Trophoblast cell (in vitro differentiated cells and primary cell): ENCODE measurements at regions not wholly inside any gene's neighbourhood (a gene's known extent, or its start where the extent isn't known, plus 50 kb on each side); places are given as distances from the start of the nearest gene placed in this dataset.

Source experiments
- DNase-seq, 2 donors: peaks; one replicate each; pipeline ENCODE4 v3.0.0-alpha.2; 2016
- H2AFZ ChIP-seq: 2 replicates; pipeline ENCODE4 v1.6.1; 2013; ENCODE audit warnings: low read length, moderate library complexity, mild to moderate bottlenecking; ENCODE audit not compliant: insufficient read depth, poor library complexity
- H2AK5ac ChIP-seq: 2 replicates; pipeline ENCODE4 v1.6.1; 2013; ENCODE audit warnings: mild to moderate bottlenecking, low read length
- H2BK120ac ChIP-seq: 2 replicates; pipeline ENCODE4 v1.6.1; 2013; ENCODE audit warnings: low read length, mild to moderate bottlenecking, moderate library complexity; ENCODE audit not compliant: insufficient read depth, poor library complexity
- H2BK12ac ChIP-seq: 2 replicates; pipeline ENCODE4 v1.6.1; 2013; ENCODE audit warnings: mild to moderate bottlenecking, low read length, moderate library complexity
- H2BK5ac ChIP-seq: 2 replicates; pipeline ENCODE4 v1.6.1; 2013; ENCODE audit warnings: low read length, low read depth, moderate library complexity, mild to moderate bottlenecking; ENCODE audit not compliant: poor library complexity
- H3K14ac ChIP-seq: 2 replicates; pipeline ENCODE4 v1.6.1; 2013; ENCODE audit warnings: mild to moderate bottlenecking, low read length
- H3K18ac ChIP-seq: 2 replicates; pipeline ENCODE4 v1.6.1; 2013; ENCODE audit warnings: mild to moderate bottlenecking, low read length
- H3K23ac ChIP-seq: 2 replicates; pipeline ENCODE4 v1.6.1; 2013; ENCODE audit warnings: low read length
- H3K27ac ChIP-seq: 2 replicates; pipeline ENCODE4 v1.5.1; 2013; ENCODE audit warnings: low read depth, mild to moderate bottlenecking, inconsistent platforms, low read length, moderate library complexity
- H3K27me3 ChIP-seq: 2 replicates; pipeline ENCODE4 v1.6.1; 2013; ENCODE audit warnings: inconsistent platforms, mild to moderate bottlenecking, low read length, moderate library complexity; ENCODE audit not compliant: insufficient read depth
- H3K36me3 ChIP-seq, 2 experiments: 1 replicate in 1 of 2; 2 replicates in 1 of 2; pipeline ENCODE4 v1.6.1; 2013; ENCODE audit warnings: low read length in 2 of 2, mild to moderate bottlenecking in 2 of 2, moderate library complexity in 1 of 2; ENCODE audit not compliant: insufficient read depth in 2 of 2, control insufficient read depth in 1 of 2
- H3K4ac ChIP-seq: 2 replicates; pipeline ENCODE4 v1.6.1; 2013; ENCODE audit warnings: low read depth, mild to moderate bottlenecking, low read length, moderate library complexity
- H3K4me1 ChIP-seq, 2 experiments: 1 replicate in 1 of 2; 2 replicates in 1 of 2; pipeline ENCODE4 v1.6.1; 2013; ENCODE audit warnings: low read length in 2 of 2, mild to moderate bottlenecking in 2 of 2, moderate library complexity in 1 of 2; ENCODE audit not compliant: insufficient read depth in 2 of 2, control insufficient read depth in 1 of 2
- H3K4me2 ChIP-seq: 2 replicates; pipeline ENCODE4 v1.6.1; 2013; ENCODE audit warnings: inconsistent platforms, mild to moderate bottlenecking, low read length, moderate library complexity
- H3K4me3 ChIP-seq: 2 replicates; pipeline ENCODE4 v1.5.1; 2013; ENCODE audit warnings: mild to moderate bottlenecking, low read depth, low read length, inconsistent platforms
- H3K79me1 ChIP-seq: one replicate; pipeline ENCODE4 v1.6.1; 2013; ENCODE audit warnings: low read length
- H3K79me2 ChIP-seq: 2 replicates; pipeline ENCODE4 v1.6.1; 2013; ENCODE audit warnings: low read length, mild to moderate bottlenecking; ENCODE audit not compliant: control insufficient read depth, insufficient read depth, poor library complexity
- H3K9ac ChIP-seq: 2 replicates; pipeline ENCODE4 v1.6.1; 2013; ENCODE audit warnings: mild to moderate bottlenecking, low read length
- H3K9me3 ChIP-seq: 2 replicates; pipeline ENCODE4 v1.6.1; 2013; ENCODE audit warnings: low read depth, mild to moderate bottlenecking, control low read depth, inconsistent platforms, low read length; ENCODE audit not compliant: insufficient read depth
- H4K12ac ChIP-seq: 2 replicates; pipeline ENCODE4 v1.6.1; 2013; ENCODE audit warnings: low read depth, mild to moderate bottlenecking, low read length, moderate library complexity
- H4K8ac ChIP-seq: 2 replicates; pipeline ENCODE4 v1.6.1; 2013; ENCODE audit warnings: low read depth, mild to moderate bottlenecking, low read length, moderate library complexity
- H4K91ac ChIP-seq: one replicate; pipeline ENCODE4 v1.6.1; 2013; ENCODE audit warnings: low read depth, mild to moderate bottlenecking, low read length, moderate library complexity
- WGBS: extraction: QIAGEN DNeasy Blood & Tissue Kit; methylation state at CpG from one replicate; pipeline ENCODE4 v1.1.7; 2013; ENCODE audit warnings: missing lambda C conversion rate; ENCODE audit not compliant: insufficient read length, insufficient coverage; ENCODE audit errors: extremely low coverage; 5-methylcytosine and 5-hydroxymethylcytosine counted together

DNA sequence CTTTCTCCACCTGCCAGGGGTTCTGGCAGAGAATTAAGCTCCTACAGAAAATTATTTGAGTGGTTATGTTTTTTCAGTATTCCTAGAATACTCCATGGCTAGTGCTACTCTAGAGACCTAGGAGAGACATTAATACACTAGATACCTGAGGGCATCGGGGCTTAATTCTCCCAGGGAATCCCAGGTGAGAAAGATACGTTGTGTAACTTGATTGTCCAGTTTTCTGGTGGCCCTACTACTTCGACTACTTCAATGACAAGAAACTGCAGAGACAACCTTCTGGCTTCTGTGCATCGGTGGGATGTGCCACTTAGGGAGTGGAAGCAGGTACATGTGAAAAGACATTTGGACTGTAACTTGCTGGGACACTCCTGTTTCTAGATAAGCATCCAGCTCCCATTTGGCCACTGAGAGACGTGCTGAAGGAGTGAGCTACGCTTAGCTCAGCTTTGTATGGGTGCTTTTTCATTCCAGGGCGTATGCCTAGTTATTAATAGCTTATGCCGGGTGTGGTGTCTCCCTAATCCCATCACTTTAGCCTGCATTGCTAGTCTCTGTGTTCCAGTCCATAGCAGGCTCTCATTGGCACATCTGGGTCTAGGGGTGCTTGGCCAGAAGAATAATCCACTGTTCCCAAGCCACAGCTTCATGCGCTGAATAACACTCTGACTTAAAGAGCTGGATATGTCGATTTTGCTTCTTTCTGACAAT lies 300.7 kb downstream of the SIPA1L2 start:
- no peak overlapping the region for H3K4ac ChIP-seq
- peaks cover 0 to 4% of the 10 kb centered on the region in 2 experiments for H3K4me1 ChIP-seq
- no CpG with 5 or more reads among the region's 10 CpGs for WGBS
- H2AK5ac ChIP-seq = no peak overlapping the region
- peak; percentile 35 to 70 for DNase-seq
- no peaks in the 10 kb centered on the region for H3K27me3 ChIP-seq
- no peak overlapping the region for H3K27ac ChIP-seq
- H2BK12ac ChIP-seq = no peak overlapping the region
- no peaks in the 10 kb centered on the region for H3K79me2 ChIP-seq
- H3K9ac ChIP-seq = no peak overlapping the region
- peaks cover 5% of the 10 kb centered on the region for H3K9me3 ChIP-seq
- H3K4me2 ChIP-seq = no peak overlapping the region
- H3K23ac ChIP-seq = no peak overlapping the region
- no peaks in the 10 kb centered on the region for H3K79me1 ChIP-seq
- H4K91ac ChIP-seq = no peak overlapping the region
- no peak overlapping the region for H4K12ac ChIP-seq
- no peak overlapping the region for H2BK5ac ChIP-seq
- no peak overlapping the region for H2BK120ac ChIP-seq
- H3K36me3 ChIP-seq = no peaks in the 10 kb centered on the region
- H3K4me3 ChIP-seq = no peak overlapping the region
- no peak overlapping the region for H3K14ac ChIP-seq
- no peak overlapping the region for H3K18ac ChIP-seq
- H2AFZ ChIP-seq = no peak overlapping the region
- no peak overlapping the region for H4K8ac ChIP-seq

DNA sequence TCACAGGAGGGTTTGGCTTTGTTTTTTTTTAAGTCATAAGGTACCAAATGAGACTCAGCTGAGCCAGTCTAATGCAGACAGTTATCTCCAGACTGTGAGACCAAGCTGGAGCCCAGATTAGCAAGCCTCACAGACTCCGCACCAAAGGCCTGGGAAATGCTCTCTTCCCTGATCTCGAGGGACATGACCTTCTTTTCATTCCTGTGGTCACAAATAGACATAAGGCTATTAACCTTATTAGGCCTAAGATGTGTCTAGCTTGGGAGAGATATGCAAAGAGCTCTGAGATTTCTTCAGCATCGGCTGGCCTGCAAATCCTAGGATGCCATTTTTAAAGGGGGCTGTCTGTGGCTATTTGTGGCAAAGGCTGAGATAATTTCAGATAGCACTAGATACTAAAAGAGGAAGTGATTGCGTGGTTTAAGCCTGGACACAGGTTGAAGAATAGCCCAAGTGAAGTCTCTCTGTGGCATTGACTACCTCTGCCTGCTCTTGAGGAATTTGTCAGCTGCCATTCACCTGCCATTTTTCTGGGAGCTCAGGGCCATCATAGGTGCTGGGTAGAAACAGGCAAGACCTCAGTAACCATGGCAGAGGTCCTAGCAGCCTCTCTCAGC lies 301.3 kb downstream of the SIPA1L2 start:
- no peak overlapping the region for H2BK120ac ChIP-seq
- no peaks in the 10 kb centered on the region for H3K79me1 ChIP-seq
- no peak overlapping the region for H3K14ac ChIP-seq
- peaks cover 5% of the 10 kb centered on the region for H3K9me3 ChIP-seq
- H3K4me1 ChIP-seq = peaks cover 0 to 4% of the 10 kb centered on the region in 2 experiments
- DNase-seq = no peak
- H2AK5ac ChIP-seq = no peak overlapping the region
- no peak overlapping the region for H3K27ac ChIP-seq
- no peak overlapping the region for H4K8ac ChIP-seq
- no peaks in the 10 kb centered on the region for H3K36me3 ChIP-seq
- no peak overlapping the region for H4K12ac ChIP-seq
- H3K18ac ChIP-seq = no peak overlapping the region
- WGBS = no CpG with 5 or more reads among the region's 4 CpGs
- no peak overlapping the region for H2AFZ ChIP-seq
- H3K4me3 ChIP-seq = no peak overlapping the region
- no peak overlapping the region for H3K4ac ChIP-seq
- H3K9ac ChIP-seq = no peak overlapping the region
- no peak overlapping the region for H3K23ac ChIP-seq
- no peak overlapping the region for H2BK5ac ChIP-seq
- no peak overlapping the region for H2BK12ac ChIP-seq
- no peak overlapping the region for H3K4me2 ChIP-seq
- H3K27me3 ChIP-seq = no peaks in the 10 kb centered on the region
- H3K79me2 ChIP-seq = no peaks in the 10 kb centered on the region
- no peak overlapping the region for H4K91ac ChIP-seq

DNA sequence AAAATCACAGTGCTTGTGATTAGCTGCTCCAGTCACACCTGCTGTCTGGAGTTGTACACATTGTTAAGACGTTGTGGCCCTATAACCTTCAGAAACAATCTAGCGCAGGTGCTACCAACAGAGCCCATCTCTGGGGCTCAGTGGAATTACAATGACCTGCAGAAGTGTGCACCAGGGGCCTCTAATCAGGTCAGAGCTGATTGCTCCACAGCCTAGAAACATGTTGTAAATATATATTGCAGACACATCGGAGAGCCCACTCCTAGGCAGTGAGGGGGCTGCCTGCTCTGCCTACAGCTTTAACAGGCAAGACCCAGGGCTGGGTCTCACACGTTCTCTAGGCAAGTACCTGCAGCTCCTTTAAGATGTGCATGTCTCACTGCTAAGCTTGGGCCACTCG lies 302.0 kb downstream of the SIPA1L2 start:
- Histone ChIP-seq H4K12ac (no peak overlapping the region), H2AFZ (no peak overlapping the region), H3K4me2 (no peak overlapping the region), H2AK5ac (no peak overlapping the region), H3K23ac (no peak overlapping the region), H3K27me3 (no peaks in the 10 kb centered on the region), H3K36me3 (no peaks in the 10 kb centered on the region), H3K9me3 (peaks cover 2% of the 10 kb centered on the region), H3K79me1 (no peaks in the 10 kb centered on the region), H3K4me3 (no peak overlapping the region), H3K14ac (no peak overlapping the region), H3K18ac (no peak overlapping the region), H3K79me2 (no peaks in the 10 kb centered on the region), H3K9ac (no peak overlapping the region), H3K4ac (no peak overlapping the region), H2BK5ac (no peak overlapping the region), H2BK12ac (no peak overlapping the region), H4K91ac (no peak overlapping the region), H2BK120ac (no peak overlapping the region), H3K4me1 (peaks cover 0 to 4% of the 10 kb centered on the region in 2 experiments), H4K8ac (no peak overlapping the region), H3K27ac (no peak overlapping the region)
- WGBS = no CpG with 5 or more reads among the region's 5 CpGs
- DNase-seq = no peak

GRCh38 chr1:232327269-232327668 lies 302.7 kb downstream of the SIPA1L2 start:
- H3K4me2 ChIP-seq = no peak overlapping the region
- no peak overlapping the region for H2BK5ac ChIP-seq
- no peak overlapping the region for H3K23ac ChIP-seq
- no peak overlapping the region for H4K91ac ChIP-seq
- H4K8ac ChIP-seq = no peak overlapping the region
- no peak overlapping the region for H3K4ac ChIP-seq
- no peak overlapping the region for H3K9ac ChIP-seq
- H3K4me3 ChIP-seq = no peak overlapping the region
- H2BK120ac ChIP-seq = no peak overlapping the region
- no peak overlapping the region for H2AK5ac ChIP-seq
- H3K9me3 ChIP-seq = peaks cover 2% of the 10 kb centered on the region
- H3K4me1 ChIP-seq = peaks cover 0 to 4% of the 10 kb centered on the region in 2 experiments
- DNase-seq = no peak
- H3K14ac ChIP-seq = no peak overlapping the region
- no peak overlapping the region for H2AFZ ChIP-seq
- H3K27ac ChIP-seq = no peak overlapping the region
- no peaks in the 10 kb centered on the region for H3K79me1 ChIP-seq
- H3K18ac ChIP-seq = no peak overlapping the region
- no peak overlapping the region for H2BK12ac ChIP-seq
- H3K27me3 ChIP-seq = no peaks in the 10 kb centered on the region
- no peaks in the 10 kb centered on the region for H3K36me3 ChIP-seq
- no peaks in the 10 kb centered on the region for H3K79me2 ChIP-seq
- no peak overlapping the region for H4K12ac ChIP-seq
